Fibroblast of lung (primary cell): ENCODE measurements at regions not wholly inside any gene's neighbourhood (a gene's known extent, or its start where the extent isn't known, plus 50 kb on each side); places are given as distances from the start of the nearest gene placed in this dataset.

Experiments
- DNase-seq, 2 donors: peaks; one replicate each; pipeline versions ENCODE4 v3.0.0 to v3.0.0-alpha.2; 2010; ENCODE audit warnings: low read depth in 2 of 2
- H2AFZ ChIP-seq: 2 replicates; pipeline ENCODE4 v1.5.1; 2012; ENCODE audit warnings: low read length, control low read depth, inconsistent platforms
- H3K27ac ChIP-seq: 2 replicates; pipeline ENCODE4 v1.5.1; 2011; ENCODE audit warnings: low read length, control low read depth; ENCODE audit not compliant: insufficient read depth
- H3K27me3 ChIP-seq: 2 replicates; pipeline ENCODE4 v1.5.1; 2011; ENCODE audit warnings: mild to moderate bottlenecking, low read length; ENCODE audit not compliant: control insufficient read depth, insufficient read depth
- H3K36me3 ChIP-seq: 2 replicates; pipeline ENCODE4 v1.5.1; 2011; ENCODE audit warnings: low read length; ENCODE audit not compliant: control insufficient read depth, insufficient read depth
- H3K4me1 ChIP-seq: 2 replicates; pipeline ENCODE4 v1.5.1; 2011; ENCODE audit warnings: low read length; ENCODE audit not compliant: control insufficient read depth, insufficient read depth; ENCODE audit errors: extremely low read depth
- H3K4me2 ChIP-seq: 2 replicates; pipeline ENCODE4 v1.5.1; 2011; ENCODE audit warnings: low read length, control low read depth; ENCODE audit not compliant: insufficient read depth; ENCODE audit errors: extremely low read depth
- H3K4me3 ChIP-seq, 4 experiments: fragments of 200-600 bp in 1 of 4; sonication (generic) in 1 of 4; replicated peaks in 1 of 4; 2 replicates each; pipeline ENCODE4 v1.5.1; 2011 to 2016; ENCODE audit warnings: low read length in 4 of 4, low read depth in 3 of 4, mild to moderate bottlenecking in 3 of 4, control low read depth in 2 of 4, inconsistent platforms in 1 of 4, mixed read lengths in 1 of 4; ENCODE audit not compliant: insufficient read depth in 1 of 4; ENCODE audit errors: control extremely low read depth in 1 of 4
- H3K79me2 ChIP-seq: 2 replicates; pipeline ENCODE4 v1.5.1; 2012; ENCODE audit warnings: mild to moderate bottlenecking, low read length, inconsistent platforms; ENCODE audit not compliant: control insufficient read depth, insufficient read depth
- H3K9ac ChIP-seq: 2 replicates; pipeline ENCODE4 v1.5.1; 2011; ENCODE audit warnings: mild to moderate bottlenecking, low read length, control low read depth; ENCODE audit not compliant: insufficient read depth
- H3K9me3 ChIP-seq: 2 replicates; pipeline ENCODE4 v1.5.1; 2012; ENCODE audit warnings: low read depth, low read length; ENCODE audit not compliant: control insufficient read depth, insufficient read depth
- H4K20me1 ChIP-seq: 2 replicates; pipeline ENCODE4 v1.5.1; 2011; ENCODE audit warnings: low read length; ENCODE audit not compliant: control insufficient read depth, insufficient read depth; ENCODE audit errors: extremely low read depth
- EZH2 ChIP-seq: IDR thresholded peaks from 2 replicates; pipeline ENCODE4 v1.5.1; 2012; ENCODE audit warnings: low read length, control low read depth, mild to moderate bottlenecking; ENCODE audit errors: missing control alignments
- TF ChIP-seq, protein P1 (sequence below), 2 donors: IDR thresholded peaks in 1 of 2; conservative IDR thresholded peaks in 1 of 2; 1 replicate in 1 of 2; 2 replicates in 1 of 2; pipeline ENCODE4 v1.5.1; 2011 to 2012; ENCODE audit warnings: low read length in 2 of 2, control low read depth in 1 of 2, inconsistent platforms in 1 of 2, low read depth in 1 of 2, mild to moderate bottlenecking in 1 of 2

DNA sequence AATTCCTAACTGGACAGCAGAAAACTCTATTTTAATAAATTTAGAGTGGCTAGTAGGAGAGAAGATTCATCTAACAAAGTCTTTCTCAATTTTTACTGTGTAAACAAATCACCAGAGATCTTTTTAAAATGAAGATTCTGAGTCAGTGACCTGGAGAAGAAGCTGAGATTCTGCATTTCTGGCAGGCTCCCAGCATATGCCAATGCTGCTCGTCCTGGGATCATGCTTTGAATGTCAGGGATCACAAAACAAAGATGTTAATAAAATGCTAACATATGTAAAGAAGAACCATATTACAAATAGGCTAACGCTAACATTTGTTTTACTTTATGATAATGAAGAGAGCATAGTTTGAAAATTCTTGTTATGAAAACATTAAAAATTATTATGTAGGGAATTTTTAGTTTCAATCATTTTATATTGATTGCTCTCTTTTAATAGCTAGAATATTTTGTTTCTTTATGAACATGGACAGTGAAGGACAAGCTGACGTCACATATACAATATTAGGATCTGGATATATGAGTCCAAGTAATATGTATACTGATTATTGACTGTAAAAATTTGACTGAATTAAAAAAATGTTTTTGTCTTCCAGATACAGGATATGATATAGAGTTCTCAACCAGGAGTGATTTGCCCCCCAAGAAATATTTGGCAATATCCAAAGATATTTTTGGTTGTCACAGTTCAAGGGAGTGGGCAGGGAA, 160.8 kb upstream of the GPR149 start:
- no peak overlapping the region for H3K4me3 ChIP-seq
- no peaks in the 10 kb centered on the region for H3K79me2 ChIP-seq
- no peak overlapping the region for H2AFZ ChIP-seq
- no peaks in the 10 kb centered on the region for H3K36me3 ChIP-seq
- H3K9ac ChIP-seq = no peak overlapping the region
- H3K4me1 ChIP-seq = no peaks in the 10 kb centered on the region
- no peaks in the 10 kb centered on the region for H3K27me3 ChIP-seq
- H3K4me2 ChIP-seq = no peak overlapping the region
- TF ChIP-seq, protein P1, sequence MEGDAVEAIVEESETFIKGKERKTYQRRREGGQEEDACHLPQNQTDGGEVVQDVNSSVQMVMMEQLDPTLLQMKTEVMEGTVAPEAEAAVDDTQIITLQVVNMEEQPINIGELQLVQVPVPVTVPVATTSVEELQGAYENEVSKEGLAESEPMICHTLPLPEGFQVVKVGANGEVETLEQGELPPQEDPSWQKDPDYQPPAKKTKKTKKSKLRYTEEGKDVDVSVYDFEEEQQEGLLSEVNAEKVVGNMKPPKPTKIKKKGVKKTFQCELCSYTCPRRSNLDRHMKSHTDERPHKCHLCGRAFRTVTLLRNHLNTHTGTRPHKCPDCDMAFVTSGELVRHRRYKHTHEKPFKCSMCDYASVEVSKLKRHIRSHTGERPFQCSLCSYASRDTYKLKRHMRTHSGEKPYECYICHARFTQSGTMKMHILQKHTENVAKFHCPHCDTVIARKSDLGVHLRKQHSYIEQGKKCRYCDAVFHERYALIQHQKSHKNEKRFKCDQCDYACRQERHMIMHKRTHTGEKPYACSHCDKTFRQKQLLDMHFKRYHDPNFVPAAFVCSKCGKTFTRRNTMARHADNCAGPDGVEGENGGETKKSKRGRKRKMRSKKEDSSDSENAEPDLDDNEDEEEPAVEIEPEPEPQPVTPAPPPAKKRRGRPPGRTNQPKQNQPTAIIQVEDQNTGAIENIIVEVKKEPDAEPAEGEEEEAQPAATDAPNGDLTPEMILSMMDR (conservative IDR thresholded peaks at IDR 0.05 in 1 of 2, IDR thresholded peaks at IDR 0.05 in 1 of 2; ENCODE audit: low read depth in 1 of 2, low read length in 2 of 2) = no peak
- no peak for TF ChIP-seq EZH2
- no peaks in the 10 kb centered on the region for H3K9me3 ChIP-seq
- no peak overlapping the region for H3K27ac ChIP-seq
- DNase-seq = no peak
- H4K20me1 ChIP-seq = no peaks in the 10 kb centered on the region

DNA sequence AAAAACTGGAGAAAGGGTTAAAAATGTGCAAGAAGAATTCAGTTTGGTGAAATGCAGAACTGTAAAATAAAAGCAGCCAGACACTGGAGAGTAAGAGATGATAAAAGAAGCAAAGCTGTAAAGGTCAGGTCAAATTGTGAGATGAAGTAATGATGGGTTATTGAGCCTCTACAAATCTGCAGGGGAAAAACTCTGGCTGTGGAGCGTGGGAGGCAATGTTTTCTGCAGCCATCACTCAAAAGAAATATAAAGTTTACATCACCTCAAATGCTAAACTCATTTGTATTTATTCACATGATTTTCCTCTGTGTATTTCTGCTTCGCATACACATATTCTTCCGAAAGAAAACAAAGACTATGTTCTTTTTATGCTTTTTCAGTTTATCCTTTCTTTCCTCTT, 158.8 kb upstream of the GPR149 start:
- DNase-seq = no peak
- H3K4me3 ChIP-seq = no peak overlapping the region
- H3K27ac ChIP-seq = no peak overlapping the region
- TF ChIP-seq, protein P1 (conservative IDR thresholded peaks at IDR 0.05 in 1 of 2, IDR thresholded peaks at IDR 0.05 in 1 of 2; ENCODE audit: low read depth in 1 of 2, low read length in 2 of 2) = no peak
- no peak for TF ChIP-seq EZH2
- H3K27me3 ChIP-seq = no peaks in the 10 kb centered on the region
- H3K4me1 ChIP-seq = no peaks in the 10 kb centered on the region
- H2AFZ ChIP-seq = no peak overlapping the region
- H3K79me2 ChIP-seq = no peaks in the 10 kb centered on the region
- no peaks in the 10 kb centered on the region for H4K20me1 ChIP-seq
- H3K9ac ChIP-seq = no peak overlapping the region
- H3K9me3 ChIP-seq = no peaks in the 10 kb centered on the region
- no peaks in the 10 kb centered on the region for H3K36me3 ChIP-seq
- no peak overlapping the region for H3K4me2 ChIP-seq

DNA sequence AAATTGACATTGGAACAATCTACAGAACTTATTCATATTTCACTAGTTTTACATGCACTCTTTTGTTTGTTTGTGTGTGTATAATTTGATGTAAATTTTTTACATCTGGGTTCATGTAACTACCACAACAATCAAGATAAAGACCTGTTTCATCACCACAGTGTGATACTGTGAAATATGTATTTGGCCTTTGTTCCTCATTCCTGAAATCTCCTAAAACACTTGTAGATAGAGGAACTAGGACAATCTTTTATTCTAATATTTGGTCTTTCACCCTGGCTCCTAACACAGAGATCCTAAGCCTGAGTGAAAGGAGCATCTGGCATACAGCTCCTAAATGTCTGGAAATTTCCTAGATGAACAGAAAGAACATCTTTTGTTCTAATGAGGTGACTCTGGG, 155.0 kb upstream of the GPR149 start:
- Histone ChIP-seq H3K4me2 (no peak overlapping the region), H3K79me2 (no peaks in the 10 kb centered on the region), H2AFZ (no peak overlapping the region), H3K4me3 (no peak overlapping the region), H3K9me3 (no peaks in the 10 kb centered on the region), H3K27me3 (no peaks in the 10 kb centered on the region), H3K27ac (no peak overlapping the region), H3K4me1 (no peaks in the 10 kb centered on the region), H3K9ac (no peak overlapping the region), H3K36me3 (no peaks in the 10 kb centered on the region), H4K20me1 (no peaks in the 10 kb centered on the region)
- TF ChIP-seq, protein P1 (conservative IDR thresholded peaks at IDR 0.05 in 1 of 2, IDR thresholded peaks at IDR 0.05 in 1 of 2; ENCODE audit: low read depth in 1 of 2, low read length in 2 of 2) = no peak
- TF ChIP-seq EZH2 = no peak
- no peak for DNase-seq
